ENCODE measurements at regions not wholly inside any gene's neighbourhood (a gene's known extent, or its start where the extent isn't known, plus 50 kb on each side); places are given as distances from the start of the nearest gene placed in this dataset.

DNA sequence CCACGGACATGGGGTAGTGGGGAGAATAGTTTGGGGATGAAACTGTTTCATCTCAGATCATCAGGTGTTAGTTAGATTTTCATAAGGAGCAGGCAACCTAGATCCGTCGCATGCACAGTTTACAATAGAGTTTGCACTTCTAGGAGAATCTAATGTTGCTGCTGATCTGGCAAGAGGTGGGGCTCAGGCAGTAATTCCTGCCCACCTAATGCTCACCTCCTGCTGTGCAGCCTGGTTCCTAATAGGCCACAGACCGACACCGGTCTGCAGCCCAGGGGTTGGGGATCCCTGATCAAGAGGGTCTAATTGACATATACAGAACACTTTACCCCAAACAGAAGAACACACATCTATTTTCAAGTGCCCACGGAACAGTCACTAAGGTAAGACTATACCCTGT, 275.1 kb downstream of the PTPRU start:
- no peaks in the 10 kb centered on the region for H3K9me3 ChIP-seq (ENCODE audit: control insufficient read depth, low read depth, low read length)
- no peak for FAIRE-seq
- H3K9ac ChIP-seq (ENCODE audit: control insufficient read depth, extremely low read depth, insufficient read depth, low read length) = no peak overlapping the region
- H3K9me1 ChIP-seq (ENCODE audit: control insufficient read depth, extremely low read depth, insufficient read depth, low read length) = no peaks in the 10 kb centered on the region
- no peak overlapping the region for H3K27ac ChIP-seq (ENCODE audit: control insufficient read depth, insufficient read depth, low read length)
- H3K79me2 ChIP-seq (ENCODE audit: control insufficient read depth, insufficient read depth, low read length) = no peaks in the 10 kb centered on the region
- no peak overlapping the region for H3K4me3 ChIP-seq (ENCODE audit: control insufficient read depth in 2 of 3, extremely low read depth in 1 of 3, insufficient read depth in 2 of 3, low read depth in 1 of 3, low read length in 3 of 3)
- H3K27me3 ChIP-seq (ENCODE audit: control insufficient read depth, extremely low read depth, insufficient read depth, low read length) = peaks cover 6% of the 10 kb centered on the region
- no peaks in the 10 kb centered on the region for H3K4me1 ChIP-seq (ENCODE audit: control insufficient read depth, extremely low read depth, insufficient read depth, low read length)
- no peak overlapping the region for H2AFZ ChIP-seq (ENCODE audit: control insufficient read depth, low read length)
- no peak for DNase-seq (ENCODE audit: low read depth, low spot score)
- TF ChIP-seq EZH2 (IDR thresholded peaks at IDR 0.05; ENCODE audit: low read length) = no peak
- TF ChIP-seq, protein P1, sequence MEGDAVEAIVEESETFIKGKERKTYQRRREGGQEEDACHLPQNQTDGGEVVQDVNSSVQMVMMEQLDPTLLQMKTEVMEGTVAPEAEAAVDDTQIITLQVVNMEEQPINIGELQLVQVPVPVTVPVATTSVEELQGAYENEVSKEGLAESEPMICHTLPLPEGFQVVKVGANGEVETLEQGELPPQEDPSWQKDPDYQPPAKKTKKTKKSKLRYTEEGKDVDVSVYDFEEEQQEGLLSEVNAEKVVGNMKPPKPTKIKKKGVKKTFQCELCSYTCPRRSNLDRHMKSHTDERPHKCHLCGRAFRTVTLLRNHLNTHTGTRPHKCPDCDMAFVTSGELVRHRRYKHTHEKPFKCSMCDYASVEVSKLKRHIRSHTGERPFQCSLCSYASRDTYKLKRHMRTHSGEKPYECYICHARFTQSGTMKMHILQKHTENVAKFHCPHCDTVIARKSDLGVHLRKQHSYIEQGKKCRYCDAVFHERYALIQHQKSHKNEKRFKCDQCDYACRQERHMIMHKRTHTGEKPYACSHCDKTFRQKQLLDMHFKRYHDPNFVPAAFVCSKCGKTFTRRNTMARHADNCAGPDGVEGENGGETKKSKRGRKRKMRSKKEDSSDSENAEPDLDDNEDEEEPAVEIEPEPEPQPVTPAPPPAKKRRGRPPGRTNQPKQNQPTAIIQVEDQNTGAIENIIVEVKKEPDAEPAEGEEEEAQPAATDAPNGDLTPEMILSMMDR (optimal IDR thresholded peaks at IDR 0.05 in 1 of 3, IDR thresholded peaks at IDR 0.05 in 1 of 3, conservative IDR thresholded peaks at IDR 0.05 in 1 of 3; ENCODE audit: extremely low read depth in 1 of 3, insufficient read depth in 2 of 3, low read length in 3 of 3) = no peak
- H3K36me3 ChIP-seq (ENCODE audit: control insufficient read depth in 2 of 2, extremely low read depth in 1 of 2, insufficient read depth in 2 of 2, low read length in 2 of 2) = no peaks in the 10 kb centered on the region
- H4K20me1 ChIP-seq (ENCODE audit: control insufficient read depth, extremely low read depth, insufficient read depth, low read length) = no peaks in the 10 kb centered on the region
- dilution Hi-C loops (cut with MboI; ENCODE audit: extremely low pct_ligation_motif_present, low sequenced_read_pairs) = loop anchor here (10.0 kb wide), 1 partner anchor 173 kb away; no protein-coding TSS in a partner anchor
- H3K4me2 ChIP-seq (ENCODE audit: control insufficient read depth, extremely low read depth, insufficient read depth, low read depth, low read length) = no peak overlapping the region

DNA sequence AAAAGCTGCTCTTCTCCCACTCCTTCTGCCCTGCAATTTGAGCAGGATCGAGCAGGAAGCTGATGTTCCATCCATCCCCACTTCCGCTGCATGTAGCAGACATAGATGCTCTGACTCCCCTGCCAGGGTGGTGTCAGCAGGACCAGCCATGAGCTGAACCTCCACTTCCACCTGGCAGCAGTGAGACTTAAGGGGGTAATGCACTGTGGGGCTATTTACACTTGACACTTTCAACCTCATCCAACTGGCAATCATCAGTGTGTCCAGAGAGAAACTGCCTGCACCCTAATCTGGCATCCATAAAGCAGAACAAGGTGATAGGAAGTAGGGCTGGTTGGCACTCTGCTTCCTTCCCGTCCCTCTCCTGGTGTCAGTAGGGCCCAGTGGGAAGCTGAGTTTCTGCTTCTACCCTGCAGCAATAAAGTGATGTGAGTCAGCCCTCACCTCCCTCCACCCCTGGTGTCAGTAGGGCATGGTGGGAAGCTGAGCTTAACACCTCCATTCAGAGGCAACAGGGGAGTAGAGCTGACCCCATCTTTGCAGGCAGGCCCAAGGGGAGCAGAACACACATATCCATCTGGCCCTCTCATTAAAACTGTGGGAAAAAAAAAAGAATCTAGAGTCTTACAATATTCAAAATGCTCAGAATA, 272.3 kb downstream of the PTPRU start:
- H3K9me1 ChIP-seq (ENCODE audit: control insufficient read depth, extremely low read depth, insufficient read depth, low read length) = no peaks in the 10 kb centered on the region
- H3K4me3 ChIP-seq (ENCODE audit: control insufficient read depth in 2 of 3, extremely low read depth in 1 of 3, insufficient read depth in 2 of 3, low read depth in 1 of 3, low read length in 3 of 3) = no peak overlapping the region
- DNase-seq (ENCODE audit: low read depth, low spot score) = no peak
- dilution Hi-C loops (cut with MboI; ENCODE audit: extremely low pct_ligation_motif_present, low sequenced_read_pairs) = no loop called here
- H3K79me2 ChIP-seq (ENCODE audit: control insufficient read depth, insufficient read depth, low read length) = no peaks in the 10 kb centered on the region
- H3K27me3 ChIP-seq (ENCODE audit: control insufficient read depth, extremely low read depth, insufficient read depth, low read length) = peaks cover 6% of the 10 kb centered on the region
- no peak overlapping the region for H3K9ac ChIP-seq (ENCODE audit: control insufficient read depth, extremely low read depth, insufficient read depth, low read length)
- H3K27ac ChIP-seq (ENCODE audit: control insufficient read depth, insufficient read depth, low read length) = no peak overlapping the region
- no peaks in the 10 kb centered on the region for H3K36me3 ChIP-seq (ENCODE audit: control insufficient read depth in 2 of 2, extremely low read depth in 1 of 2, insufficient read depth in 2 of 2, low read length in 2 of 2)
- H3K9me3 ChIP-seq (ENCODE audit: control insufficient read depth, low read depth, low read length) = no peaks in the 10 kb centered on the region
- H2AFZ ChIP-seq (ENCODE audit: control insufficient read depth, low read length) = no peak overlapping the region
- H3K4me2 ChIP-seq (ENCODE audit: control insufficient read depth, extremely low read depth, insufficient read depth, low read depth, low read length) = no peak overlapping the region
- TF ChIP-seq, protein P1 (optimal IDR thresholded peaks at IDR 0.05 in 1 of 3, IDR thresholded peaks at IDR 0.05 in 1 of 3, conservative IDR thresholded peaks at IDR 0.05 in 1 of 3; ENCODE audit: extremely low read depth in 1 of 3, insufficient read depth in 2 of 3, low read length in 3 of 3) = no peak
- no peak for TF ChIP-seq EZH2 (IDR thresholded peaks at IDR 0.05; ENCODE audit: low read length)
- FAIRE-seq = no peak
- H4K20me1 ChIP-seq (ENCODE audit: control insufficient read depth, extremely low read depth, insufficient read depth, low read length) = no peaks in the 10 kb centered on the region
- no peaks in the 10 kb centered on the region for H3K4me1 ChIP-seq (ENCODE audit: control insufficient read depth, extremely low read depth, insufficient read depth, low read length)

Measured in keratinocyte (primary cell).